ENCODE measurements at regions not wholly inside any gene's neighbourhood (a gene's known extent, or its start where the extent isn't known, plus 50 kb on each side); places are given as distances from the start of the nearest gene placed in this dataset.

GRCh38 chr4:42724451-42724850, 67.5 kb upstream of the ATP8A1 start:
- no peaks in the 10 kb centered on the region for H3K27me3 ChIP-seq (ENCODE audit: low read depth)
- intact Hi-C loops (cut with micrococcal nuclease) = no loop called here
- H3K36me3 ChIP-seq = no peaks in the 10 kb centered on the region
- H3K9me3 ChIP-seq (replicated peaks) = no peaks in the 10 kb centered on the region
- TF ChIP-seq CTCF (IDR thresholded peaks at IDR 0.05; ENCODE audit: borderline replicate concordance) = no peak
- no peak for DNase-seq
- no peaks in the 10 kb centered on the region for H3K4me1 ChIP-seq
- no peak overlapping the region for H3K27ac ChIP-seq (replicated peaks)
- no peak overlapping the region for H3K4me3 ChIP-seq

DNA sequence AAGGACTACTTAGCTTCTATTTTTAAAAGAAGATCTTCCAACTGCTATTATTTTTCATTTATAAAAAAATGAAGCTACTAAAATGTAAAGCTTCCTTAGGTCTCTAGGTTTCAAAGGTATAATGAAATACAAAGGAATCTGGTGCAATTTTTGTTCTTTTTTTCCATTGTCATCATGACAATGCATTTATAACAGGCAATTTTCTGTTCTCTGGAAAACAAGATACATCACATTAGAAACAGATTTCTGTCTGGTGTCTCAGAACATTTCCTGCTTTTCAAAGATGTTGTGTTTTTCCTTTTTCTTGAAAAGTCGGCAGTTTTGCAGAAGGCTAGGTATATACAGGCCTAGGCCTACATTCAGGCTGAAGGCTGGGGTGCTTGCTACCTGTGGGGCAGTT, 63.6 kb upstream of the ATP8A1 start:
- Histone ChIP-seq H3K36me3 (no peaks in the 10 kb centered on the region), H3K9me3 (replicated peaks) (no peaks in the 10 kb centered on the region), H3K27me3 (ENCODE audit: low read depth) (no peaks in the 10 kb centered on the region), H3K4me3 (no peak overlapping the region), H3K27ac (replicated peaks) (no peak overlapping the region), H3K4me1 (no peaks in the 10 kb centered on the region)
- TF ChIP-seq CTCF (IDR thresholded peaks at IDR 0.05; ENCODE audit: borderline replicate concordance) = no peak
- DNase-seq = no peak
- intact Hi-C loops (cut with micrococcal nuclease) = no loop called here

GRCh38 chr4:42719257-42719656, 62.4 kb upstream of the ATP8A1 start:
- DNase-seq = no peak
- intact Hi-C loops (cut with micrococcal nuclease) = no loop called here
- H3K4me1 ChIP-seq = no peaks in the 10 kb centered on the region
- H3K27ac ChIP-seq (replicated peaks) = no peak overlapping the region
- H3K4me3 ChIP-seq = no peak overlapping the region
- H3K36me3 ChIP-seq = no peaks in the 10 kb centered on the region
- H3K27me3 ChIP-seq (ENCODE audit: low read depth) = no peaks in the 10 kb centered on the region
- no peak for TF ChIP-seq CTCF (IDR thresholded peaks at IDR 0.05; ENCODE audit: borderline replicate concordance)
- no peaks in the 10 kb centered on the region for H3K9me3 ChIP-seq (replicated peaks)

- no peak for TF ChIP-seq CTCF (IDR thresholded peaks at IDR 0.05; ENCODE audit: borderline replicate concordance)
- no peaks in the 10 kb centered on the region for H3K36me3 ChIP-seq
- intact Hi-C loops (cut with micrococcal nuclease) = no loop called here
- DNase-seq = no peak
- H3K4me1 ChIP-seq = no peaks in the 10 kb centered on the region
- no peaks in the 10 kb centered on the region for H3K27me3 ChIP-seq (ENCODE audit: low read depth)
- H3K4me3 ChIP-seq = no peak overlapping the region
- H3K27ac ChIP-seq (replicated peaks) = no peak overlapping the region
- no peaks in the 10 kb centered on the region for H3K9me3 ChIP-seq (replicated peaks)
Measured at GRCh38 chr4:42718336-42718735, 61.4 kb upstream of the ATP8A1 start.

DNA sequence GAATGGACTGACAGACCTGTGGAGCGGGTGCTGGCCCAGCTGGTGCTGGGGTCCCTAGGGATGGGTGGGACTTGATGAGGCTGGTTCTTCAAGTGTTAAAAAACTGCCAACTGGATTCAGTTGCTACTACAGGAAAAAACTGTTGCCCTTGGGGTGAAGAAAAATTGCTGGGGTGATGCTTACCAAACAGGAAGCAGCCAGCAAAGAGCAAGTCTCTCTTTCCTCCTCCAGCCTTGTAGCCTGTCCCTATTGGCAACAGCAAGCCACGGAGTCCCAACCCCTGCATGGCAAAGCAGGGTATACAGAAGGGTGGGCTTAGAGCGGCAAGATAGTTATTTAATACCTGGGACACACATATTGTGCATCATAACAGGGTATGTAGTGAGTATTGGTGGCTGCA, 60.1 kb upstream of the ATP8A1 start:
- Histone ChIP-seq H3K36me3 (no peaks in the 10 kb centered on the region), H3K27me3 (ENCODE audit: low read depth) (no peaks in the 10 kb centered on the region), H3K4me1 (no peaks in the 10 kb centered on the region), H3K4me3 (no peak overlapping the region), H3K27ac (replicated peaks) (no peak overlapping the region), H3K9me3 (replicated peaks) (no peaks in the 10 kb centered on the region)
- intact Hi-C loops (cut with micrococcal nuclease) = no loop called here
- no peak for TF ChIP-seq CTCF (IDR thresholded peaks at IDR 0.05; ENCODE audit: borderline replicate concordance)
- no peak for DNase-seq
